GM20431 (cell line): ENCODE measurements at regions not wholly inside any gene's neighbourhood (a gene's known extent, or its start where the extent isn't known, plus 50 kb on each side); places are given as distances from the start of the nearest gene placed in this dataset.

Source experiments
- in situ Hi-C: fragments of 300-500 bp; cut with MseI, MboI; formaldehyde crosslinking; loops from one replicate; pipeline ENCODE4 v1.15.0; 2020; ENCODE audit warnings: low sequenced_read_pairs; ENCODE audit not compliant: unreplicated experiment

- in situ Hi-C loops, result loop anchor here (25.0 kb wide), 1 partner anchor 128 kb away; no protein-coding TSS in a partner anchor
These were observed 80.3 kb upstream of the FBRSL1 start for GRCh38 chr12:132409495-132410295.

GRCh38 chr12:132408626-132409494, 79.5 kb upstream of the GALNT9 start:
- in situ Hi-C loops, result loop anchor here (25.0 kb wide), 1 partner anchor 128 kb away; no protein-coding TSS in a partner anchor

- in situ Hi-C loops, result loop anchor here (25.0 kb wide), 1 partner anchor 129 kb away; no protein-coding TSS in a partner anchor
These were observed 78.6 kb upstream of the GALNT9 start for GRCh38 chr12:132407992-132408391.

GRCh38 chr12:132407451-132407961, 78.1 kb upstream of the GALNT9 start:
- in situ Hi-C loops, result loop anchor here (25.0 kb wide), 1 partner anchor 130 kb away; no protein-coding TSS in a partner anchor

GRCh38 chr12:132406493-132407450, 77.4 kb upstream of the GALNT9 start:
- in situ Hi-C loops, result loop anchor here (25.0 kb wide), 1 partner anchor 131 kb away; no protein-coding TSS in a partner anchor

GRCh38 chr12:132405742-132406251, 76.4 kb upstream of the GALNT9 start:
- in situ Hi-C loops, result loop anchor here (25.0 kb wide), 1 partner anchor 132 kb away; no protein-coding TSS in a partner anchor

GRCh38 chr12:132404951-132405741, 75.8 kb upstream of the GALNT9 start:
- in situ Hi-C loops, result loop anchor here (25.0 kb wide), 1 partner anchor 132 kb away; no protein-coding TSS in a partner anchor

- in situ Hi-C loops, result loop anchor here (25.0 kb wide), 1 partner anchor 133 kb away; no protein-coding TSS in a partner anchor
These were observed 75.1 kb upstream of the GALNT9 start for GRCh38 chr12:132404435-132404855.

GRCh38 chr12:132403636-132404434, 74.4 kb upstream of the GALNT9 start:
- in situ Hi-C loops, result loop anchor here (25.0 kb wide), 1 partner anchor 133 kb away; no protein-coding TSS in a partner anchor

- in situ Hi-C loops, result loop anchor here (25.0 kb wide), 1 partner anchor 134 kb away; no protein-coding TSS in a partner anchor
These were observed 73.5 kb upstream of the GALNT9 start for GRCh38 chr12:132402831-132403416.

GRCh38 chr12:132401982-132402381, 72.6 kb upstream of the GALNT9 start:
- in situ Hi-C loops, result loop anchor here (25.0 kb wide), 1 partner anchor 135 kb away; no protein-coding TSS in a partner anchor

- in situ Hi-C loops, result loop anchor here (25.0 kb wide), 1 partner anchor 137 kb away; no protein-coding TSS in a partner anchor
These were observed 70.7 kb upstream of the GALNT9 start for GRCh38 chr12:132400011-132400641.

GRCh38 chr12:132399092-132400010, 70.0 kb upstream of the GALNT9 start:
- in situ Hi-C loops, result loop anchor here (25.0 kb wide), 1 partner anchor 138 kb away; no protein-coding TSS in a partner anchor

GRCh38 chr12:132398386-132398991, 69.1 kb upstream of the GALNT9 start:
- in situ Hi-C loops, result no loop called here

- in situ Hi-C loops, result no loop called here
These were observed 68.6 kb upstream of the GALNT9 start for GRCh38 chr12:132397934-132398385.
